22Rv1 (cell line): ENCODE measurements at regions not wholly inside any gene's neighbourhood (a gene's known extent, or its start where the extent isn't known, plus 50 kb on each side); places are given as distances from the start of the nearest gene placed in this dataset.

Experiments
- ZFX ChIP-seq: fragments of 450-650 bp; IDR thresholded peaks from 2 replicates; pipeline ENCODE4 v1.6.1; 2017; ENCODE audit warnings: antibody characterized with exemption, borderline replicate concordance
- TF ChIP-seq, protein P1 (sequence below): fragments of 450-650 bp; IDR thresholded peaks from 2 replicates; pipeline ENCODE4 v1.5.1; 2017; ENCODE audit warnings: mild to moderate bottlenecking

DNA sequence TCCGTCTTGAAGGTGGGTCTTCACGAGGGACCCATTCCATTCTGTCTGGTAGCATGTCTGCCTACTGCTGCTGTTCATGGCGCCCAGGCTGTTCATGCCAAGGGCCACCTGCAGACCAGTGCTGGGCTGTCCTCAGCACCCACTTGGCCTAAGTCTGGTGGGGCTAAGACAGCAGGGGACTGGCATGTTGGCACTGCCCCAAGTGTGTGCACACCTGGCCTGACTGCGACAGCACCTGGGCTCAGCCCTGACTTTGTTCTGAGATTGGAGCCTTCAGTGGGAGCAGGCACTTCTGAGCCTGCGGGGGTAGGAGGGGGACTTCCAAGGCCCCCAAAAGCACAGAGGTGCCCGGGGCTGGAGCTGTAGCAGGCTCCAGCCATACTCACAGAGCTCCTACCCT, 250.8 kb upstream of the EDNRB start:
- TF ChIP-seq, protein P1, sequence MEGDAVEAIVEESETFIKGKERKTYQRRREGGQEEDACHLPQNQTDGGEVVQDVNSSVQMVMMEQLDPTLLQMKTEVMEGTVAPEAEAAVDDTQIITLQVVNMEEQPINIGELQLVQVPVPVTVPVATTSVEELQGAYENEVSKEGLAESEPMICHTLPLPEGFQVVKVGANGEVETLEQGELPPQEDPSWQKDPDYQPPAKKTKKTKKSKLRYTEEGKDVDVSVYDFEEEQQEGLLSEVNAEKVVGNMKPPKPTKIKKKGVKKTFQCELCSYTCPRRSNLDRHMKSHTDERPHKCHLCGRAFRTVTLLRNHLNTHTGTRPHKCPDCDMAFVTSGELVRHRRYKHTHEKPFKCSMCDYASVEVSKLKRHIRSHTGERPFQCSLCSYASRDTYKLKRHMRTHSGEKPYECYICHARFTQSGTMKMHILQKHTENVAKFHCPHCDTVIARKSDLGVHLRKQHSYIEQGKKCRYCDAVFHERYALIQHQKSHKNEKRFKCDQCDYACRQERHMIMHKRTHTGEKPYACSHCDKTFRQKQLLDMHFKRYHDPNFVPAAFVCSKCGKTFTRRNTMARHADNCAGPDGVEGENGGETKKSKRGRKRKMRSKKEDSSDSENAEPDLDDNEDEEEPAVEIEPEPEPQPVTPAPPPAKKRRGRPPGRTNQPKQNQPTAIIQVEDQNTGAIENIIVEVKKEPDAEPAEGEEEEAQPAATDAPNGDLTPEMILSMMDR = no peak
- TF ChIP-seq ZFX = no peak
